22Rv1 (cell line): ENCODE measurements at regions not wholly inside any gene's neighbourhood (a gene's known extent, or its start where the extent isn't known, plus 50 kb on each side); places are given as distances from the start of the nearest gene placed in this dataset.
"Not testable (repeated sequence)": the region's sequence is repeated elsewhere in the genome, so short reads cannot be mapped to it uniquely, and the experiment has no call there.

Experiments
- CTCF ChIP-seq: fragments of 450-650 bp; IDR thresholded peaks from 2 replicates; pipeline ENCODE4 v1.5.1; 2017; ENCODE audit warnings: mild to moderate bottlenecking
- ZFX ChIP-seq: fragments of 450-650 bp; IDR thresholded peaks from 2 replicates; pipeline ENCODE4 v1.6.1; 2017; ENCODE audit warnings: antibody characterized with exemption, borderline replicate concordance

GRCh38 chr2:138273280-138273679 lies 228.3 kb upstream of the SPOPL start:
- not testable (repeated sequence) for TF ChIP-seq CTCF, ZFX
